OCI-LY1 (cell line): ENCODE measurements at regions not wholly inside any gene's neighbourhood (a gene's known extent, or its start where the extent isn't known, plus 50 kb on each side); places are given as distances from the start of the nearest gene placed in this dataset.

ENCODE experiments used
- H2AFZ ChIP-seq: fragments of 200-600 bp; sonication (generic), shearing (Covaris generic); 2 replicates; pipeline ENCODE4 v1.6.0; 2014; ENCODE audit warnings: antibody characterized with exemption, mild to moderate bottlenecking, low read length
- H3F3A ChIP-seq: fragments of 200-600 bp; sonication (generic), shearing (Covaris generic); 2 replicates; pipeline ENCODE4 v1.6.0; 2014; ENCODE audit warnings: mild to moderate bottlenecking, antibody characterized with exemption, low read length, moderate library complexity; ENCODE audit not compliant: insufficient read depth
- H3K27ac ChIP-seq: fragments of 200-600 bp; sonication (generic); 2 replicates; pipeline ENCODE4 v1.5.1; 2014; ENCODE audit warnings: low read length, mixed run types, mild to moderate bottlenecking, low read depth; ENCODE audit not compliant: poor library complexity, severe bottlenecking
- H3K27me3 ChIP-seq: fragments of 200-600 bp; sonication (generic); 2 replicates; pipeline ENCODE4 v1.6.0; 2014; ENCODE audit warnings: antibody characterized with exemption, mild to moderate bottlenecking, low read length, moderate library complexity; ENCODE audit not compliant: insufficient read depth
- H3K36me3 ChIP-seq: fragments of 200-600 bp; sonication (generic); 2 replicates; pipeline ENCODE4 v1.6.1; 2014; ENCODE audit warnings: mild to moderate bottlenecking, antibody characterized with exemption, low read length, moderate library complexity, mixed read lengths; ENCODE audit not compliant: insufficient read depth
- H3K4me1 ChIP-seq: fragments of 200-600 bp; sonication (generic); 2 replicates; pipeline ENCODE4 v1.5.1; 2014; ENCODE audit warnings: mild to moderate bottlenecking, low read length, moderate library complexity; ENCODE audit not compliant: insufficient read depth, severe bottlenecking
- H3K4me2 ChIP-seq: fragments of 200-600 bp; sonication (generic), shearing (Covaris generic); 2 replicates; pipeline ENCODE4 v1.6.1; 2014; ENCODE audit warnings: low read length
- H3K4me3 ChIP-seq: fragments of 200-600 bp; sonication (generic); 2 replicates; pipeline ENCODE4 v1.5.1; 2014; ENCODE audit warnings: low read length, low read depth, mild to moderate bottlenecking, mixed read lengths; ENCODE audit not compliant: poor library complexity, severe bottlenecking
- H3K79me2 ChIP-seq: fragments of 200-600 bp; shearing (Covaris generic); 2 replicates; pipeline ENCODE4 v1.6.1; 2016; ENCODE audit warnings: mixed run types, low read length, mixed read lengths; ENCODE audit not compliant: insufficient read depth
- H3K9ac ChIP-seq: fragments of 200-600 bp; sonication (generic), shearing (Covaris generic); 2 replicates; pipeline ENCODE4 v1.6.1; 2014; ENCODE audit warnings: mild to moderate bottlenecking, low read length, mixed read lengths
- H3K9me2 ChIP-seq: fragments of 200-600 bp; sonication (generic), shearing (Covaris generic); 2 replicates; pipeline ENCODE4 v1.6.1; 2014; ENCODE audit warnings: low read depth, mild to moderate bottlenecking, low read length, mixed read lengths
- H3K9me3 ChIP-seq: fragments of 200-600 bp; shearing (Covaris generic); 2 replicates; pipeline ENCODE4 v1.6.1; 2014; ENCODE audit warnings: low read length, mixed read lengths
- H4K20me1 ChIP-seq: fragments of 200-600 bp; sonication (generic), shearing (Covaris generic); 2 replicates; pipeline ENCODE4 v1.6.0; 2016; ENCODE audit warnings: mild to moderate bottlenecking, low read length; ENCODE audit not compliant: insufficient read depth
- CTCF ChIP-seq: fragments of 200-600 bp; sonication (generic), shearing (Covaris generic); IDR thresholded peaks from 2 replicates; pipeline ENCODE4 v1.5.1; 2017; ENCODE audit warnings: mild to moderate bottlenecking, antibody characterized with exemption, low read length, moderate library complexity, mixed read lengths
- EZH2 ChIP-seq: fragments of 200-600 bp; sonication (generic), shearing (Covaris generic); IDR thresholded peaks from 2 replicates; pipeline ENCODE4 v1.8.0; 2017; ENCODE audit warnings: borderline replicate concordance, mixed run types, mild to moderate bottlenecking, antibody characterized with exemption, low read length, moderate library complexity, mixed read lengths

DNA sequence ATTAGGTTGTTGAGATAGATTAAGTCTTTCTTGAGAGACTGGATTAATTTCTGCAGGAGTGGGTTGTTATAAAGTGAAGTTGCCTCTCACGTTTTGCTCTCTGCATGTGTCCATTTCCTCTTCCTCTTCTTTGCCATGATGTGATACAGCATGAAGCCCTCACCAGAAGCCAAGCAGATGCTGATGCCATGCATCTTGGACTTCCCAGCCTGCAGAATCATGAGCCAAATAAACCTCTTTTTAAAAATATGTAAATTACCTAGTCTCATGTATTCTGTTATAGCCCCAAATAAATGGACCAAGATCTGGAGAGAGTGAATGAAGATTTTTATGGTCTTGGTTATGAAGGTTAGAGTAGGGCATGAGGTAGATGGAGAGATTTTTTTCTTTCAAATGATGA lies 111.6 kb upstream of the MAN1A1 start:
- Histone ChIP-seq H2AFZ (no peak overlapping the region), H3K79me2 (no peaks in the 10 kb centered on the region), H3K27ac (no peak overlapping the region), H3K4me3 (no peak overlapping the region), H3K4me1 (no peaks in the 10 kb centered on the region), H3K27me3 (no peaks in the 10 kb centered on the region), H3K4me2 (no peak overlapping the region), H3K36me3 (no peaks in the 10 kb centered on the region), H3K9me2 (no peaks in the 10 kb centered on the region), H3F3A (no peaks in the 10 kb centered on the region), H4K20me1 (no peaks in the 10 kb centered on the region), H3K9me3 (no peaks in the 10 kb centered on the region), H3K9ac (no peak overlapping the region)
- no peak for TF ChIP-seq CTCF

DNA sequence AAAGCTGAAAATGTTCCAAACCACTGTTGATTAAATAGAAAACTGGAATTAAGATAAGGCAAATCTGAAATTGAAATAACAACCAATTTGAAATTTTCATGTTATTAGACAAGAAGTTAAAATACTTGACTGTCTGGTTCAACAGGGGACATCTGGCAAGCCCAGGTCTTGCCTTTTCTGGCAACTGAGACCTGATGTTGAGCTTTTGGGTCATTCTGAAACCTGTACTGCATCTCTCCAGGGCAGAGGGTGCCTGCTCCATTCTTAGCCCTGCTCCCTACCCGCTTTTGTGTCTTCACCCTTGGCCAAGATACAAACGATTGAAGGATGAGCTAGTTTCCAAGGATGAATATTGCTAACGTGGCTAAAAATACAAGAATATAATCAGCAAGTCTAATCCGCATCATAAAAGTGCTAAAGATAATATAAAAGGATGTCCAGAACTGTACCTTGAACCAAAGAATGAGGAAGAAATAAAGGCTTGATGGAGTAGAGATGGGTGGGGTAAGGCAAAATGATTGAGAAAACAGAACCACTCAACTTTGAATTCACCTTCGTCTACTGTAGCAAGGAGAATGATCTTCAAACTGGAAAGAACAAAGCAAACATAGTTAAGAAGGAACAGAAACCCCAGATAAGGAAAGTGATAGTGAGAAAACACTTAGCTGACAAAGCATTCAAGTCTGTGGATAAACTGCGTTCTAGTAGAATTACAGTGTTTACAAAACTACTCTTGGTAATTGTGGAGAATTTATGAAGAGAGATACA lies 109.8 kb upstream of the MAN1A1 start:
- Histone ChIP-seq H3K4me1 (no peaks in the 10 kb centered on the region), H3K9me2 (no peaks in the 10 kb centered on the region), H3K27me3 (no peaks in the 10 kb centered on the region), H4K20me1 (no peaks in the 10 kb centered on the region), H3K9ac (no peak overlapping the region), H3K4me3 (no peak overlapping the region), H3K27ac (no peak overlapping the region), H2AFZ (no peak overlapping the region), H3K36me3 (no peaks in the 10 kb centered on the region), H3K79me2 (no peaks in the 10 kb centered on the region), H3F3A (no peaks in the 10 kb centered on the region), H3K4me2 (no peak overlapping the region), H3K9me3 (no peaks in the 10 kb centered on the region)
- TF ChIP-seq EZH2 = no peak
- TF ChIP-seq CTCF = no peak

- no peaks in the 10 kb centered on the region for H3K79me2 ChIP-seq
- H3K9me2 ChIP-seq = no peaks in the 10 kb centered on the region
- TF ChIP-seq CTCF (no peak), EZH2 (no peak)
- H3K4me2 ChIP-seq = no peak overlapping the region
- no peaks in the 10 kb centered on the region for H3K9me3 ChIP-seq
- no peak overlapping the region for H3K27ac ChIP-seq
- H3F3A ChIP-seq = no peaks in the 10 kb centered on the region
- H3K4me1 ChIP-seq = no peaks in the 10 kb centered on the region
- H2AFZ ChIP-seq = no peak overlapping the region
- H3K4me3 ChIP-seq = no peak overlapping the region
- H3K9ac ChIP-seq = no peak overlapping the region
- no peaks in the 10 kb centered on the region; the same call in 1 of the 2 replicates for H3K27me3 ChIP-seq
- no peaks in the 10 kb centered on the region for H4K20me1 ChIP-seq
- no peaks in the 10 kb centered on the region for H3K36me3 ChIP-seq
These were observed 105.2 kb upstream of the MAN1A1 start for GRCh38 chr6:119454714-119455113.
